ENCODE measurements at regions not wholly inside any gene's neighbourhood (a gene's known extent, or its start where the extent isn't known, plus 50 kb on each side); places are given as distances from the start of the nearest gene placed in this dataset.

- Histone ChIP-seq H3K36me3 (no peaks in the 10 kb centered on the region), H3K27me3 (no peaks in the 10 kb centered on the region), H3K4me1 (peaks cover 0 to 4% of the 10 kb centered on the region in 2 donors), H3K27ac (no peak overlapping the region), H3K9me3 (no peaks in the 10 kb centered on the region), H3K4me3 (no peak overlapping the region)
- DNase-seq = no peak
- intact Hi-C loops (cut with DNase I; ENCODE audit: low total_unique reads) = no loop called here
- TF ChIP-seq, protein P1, sequence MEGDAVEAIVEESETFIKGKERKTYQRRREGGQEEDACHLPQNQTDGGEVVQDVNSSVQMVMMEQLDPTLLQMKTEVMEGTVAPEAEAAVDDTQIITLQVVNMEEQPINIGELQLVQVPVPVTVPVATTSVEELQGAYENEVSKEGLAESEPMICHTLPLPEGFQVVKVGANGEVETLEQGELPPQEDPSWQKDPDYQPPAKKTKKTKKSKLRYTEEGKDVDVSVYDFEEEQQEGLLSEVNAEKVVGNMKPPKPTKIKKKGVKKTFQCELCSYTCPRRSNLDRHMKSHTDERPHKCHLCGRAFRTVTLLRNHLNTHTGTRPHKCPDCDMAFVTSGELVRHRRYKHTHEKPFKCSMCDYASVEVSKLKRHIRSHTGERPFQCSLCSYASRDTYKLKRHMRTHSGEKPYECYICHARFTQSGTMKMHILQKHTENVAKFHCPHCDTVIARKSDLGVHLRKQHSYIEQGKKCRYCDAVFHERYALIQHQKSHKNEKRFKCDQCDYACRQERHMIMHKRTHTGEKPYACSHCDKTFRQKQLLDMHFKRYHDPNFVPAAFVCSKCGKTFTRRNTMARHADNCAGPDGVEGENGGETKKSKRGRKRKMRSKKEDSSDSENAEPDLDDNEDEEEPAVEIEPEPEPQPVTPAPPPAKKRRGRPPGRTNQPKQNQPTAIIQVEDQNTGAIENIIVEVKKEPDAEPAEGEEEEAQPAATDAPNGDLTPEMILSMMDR (IDR thresholded peaks at IDR 0.05) = no peak
- no peak for TF ChIP-seq POLR2A (IDR thresholded peaks at IDR 0.05)
Observed at GRCh38 chr6:71474942-71475341, 186.3 kb downstream of the OGFRL1 start.

- Histone ChIP-seq H3K27me3 (no peaks in the 10 kb centered on the region), H3K9me3 (no peaks in the 10 kb centered on the region), H3K4me3 (no peak overlapping the region), H3K27ac (no peak overlapping the region), H3K36me3 (no peaks in the 10 kb centered on the region), H3K4me1 (peaks cover 0 to 4% of the 10 kb centered on the region in 2 donors)
- no peak for TF ChIP-seq POLR2A (IDR thresholded peaks at IDR 0.05)
- TF ChIP-seq, protein P1 (IDR thresholded peaks at IDR 0.05) = no peak
- intact Hi-C loops (cut with DNase I; ENCODE audit: low total_unique reads) = no loop called here
- no peak for DNase-seq
Observed at GRCh38 chr6:71476371-71476770, 187.8 kb downstream of the OGFRL1 start.

GRCh38 chr6:71476872-71477271 is 188.3 kb downstream of the OGFRL1 start:
- DNase-seq = no peak
- intact Hi-C loops (cut with DNase I; ENCODE audit: low total_unique reads) = no loop called here
- Histone ChIP-seq H3K36me3 (no peaks in the 10 kb centered on the region), H3K9me3 (no peaks in the 10 kb centered on the region), H3K27ac (no peak overlapping the region), H3K4me3 (no peak overlapping the region), H3K27me3 (no peaks in the 10 kb centered on the region), H3K4me1 (peaks cover 0 to 4% of the 10 kb centered on the region in 2 donors)
- TF ChIP-seq, protein P1 (IDR thresholded peaks at IDR 0.05) = no peak
- TF ChIP-seq POLR2A (IDR thresholded peaks at IDR 0.05) = no peak

GRCh38 chr6:71478834-71479541 is 190.4 kb downstream of the OGFRL1 start:
- no peaks in the 10 kb centered on the region for H3K36me3 ChIP-seq
- no peaks in the 10 kb centered on the region for H3K9me3 ChIP-seq
- no peak for DNase-seq
- H3K4me1 ChIP-seq = peaks cover 0 to under 1% of the 10 kb centered on the region in 2 donors
- no peak overlapping the region for H3K4me3 ChIP-seq
- no peak for TF ChIP-seq POLR2A (IDR thresholded peaks at IDR 0.05)
- TF ChIP-seq, protein P1 (IDR thresholded peaks at IDR 0.05) = no peak
- H3K27me3 ChIP-seq = no peaks in the 10 kb centered on the region
- peak overlapping the region; percentile 38 to 72 for H3K27ac ChIP-seq
- intact Hi-C loops (cut with DNase I; ENCODE audit: low total_unique reads) = no loop called here

GRCh38 chr6:71480577-71480976 is 192.0 kb downstream of the OGFRL1 start:
- TF ChIP-seq, protein P1 (IDR thresholded peaks at IDR 0.05) = no peak
- TF ChIP-seq POLR2A (IDR thresholded peaks at IDR 0.05) = no peak
- Histone ChIP-seq H3K4me3 (no peak overlapping the region), H3K27ac (peak overlapping the region in 1 of 2 donors; percentile 57), H3K27me3 (no peaks in the 10 kb centered on the region), H3K36me3 (no peaks in the 10 kb centered on the region), H3K9me3 (no peaks in the 10 kb centered on the region), H3K4me1 (no peaks in the 10 kb centered on the region)
- intact Hi-C loops (cut with DNase I; ENCODE audit: low total_unique reads) = no loop called here
- no peak for DNase-seq

All from uterus (tissue), 3 donors.